A549 (cell line): ENCODE measurements at regions not wholly inside any gene's neighbourhood (a gene's known extent, or its start where the extent isn't known, plus 50 kb on each side); places are given as distances from the start of the nearest gene placed in this dataset.

ENCODE experiments used
- EP300 ChIP-seq, 2 experiments: fragments of >200 bp; sonication (Bioruptor Twin); formaldehyde crosslinking; IDR thresholded peaks; 2 replicates in 1 of 2; 3 replicates in 1 of 2; pipeline ENCODE4 v1.6.1; 2016 to 2017
- HDAC2 ChIP-seq: fragments of 200-600 bp; sonication (generic); IDR thresholded peaks from 2 replicates; pipeline ENCODE4 v1.6.1; 2016
- MYC ChIP-seq: IDR thresholded peaks from 2 replicates; pipeline ENCODE4 v1.6.1; 2012; ENCODE audit warnings: mild to moderate bottlenecking, inconsistent platforms, low read length, improper control_type of control experiment, borderline replicate concordance
- POLR2A ChIP-seq: IDR thresholded peaks from 2 replicates; pipeline ENCODE4 v1.6.1; 2012; ENCODE audit warnings: mild to moderate bottlenecking, low read length
- ZC3H11A ChIP-seq: fragments of 450-650 bp; IDR thresholded peaks from 2 replicates; pipeline ENCODE4 v1.6.1; 2014; ENCODE audit warnings: antibody characterized with exemption, mild to moderate bottlenecking
- TF ChIP-seq, protein P1 (sequence below): fragments of >200 bp; sonication (Bioruptor Twin); formaldehyde crosslinking; IDR thresholded peaks from 3 replicates; pipeline ENCODE4 v1.5.1; 2016

DNA sequence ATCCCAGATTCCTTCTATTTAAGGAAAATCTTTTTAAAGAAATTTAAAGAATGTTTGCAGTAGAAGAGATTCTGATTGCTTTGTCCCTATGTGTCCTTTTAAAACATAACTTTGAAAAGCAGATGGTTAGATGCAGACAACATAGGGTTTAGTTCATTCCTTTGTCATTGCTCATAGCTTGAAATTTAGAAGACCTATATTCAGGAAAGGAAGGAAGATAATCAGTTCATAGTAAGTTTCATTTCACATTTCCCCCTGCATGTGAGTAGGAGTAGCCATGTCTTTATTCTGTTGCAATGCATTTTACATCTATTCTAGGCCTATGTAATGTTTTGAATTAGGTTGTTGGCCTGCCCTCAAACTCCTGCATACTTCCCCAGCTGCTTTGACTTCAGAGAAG lies 197.9 kb upstream of the GRIK2 start:
- TF ChIP-seq ZC3H11A (no peak), EP300 (IDR thresholded peaks at IDR 0.05) (no peak), HDAC2 (no peak), MYC (no peak), POLR2A (no peak)
- TF ChIP-seq, protein P1, sequence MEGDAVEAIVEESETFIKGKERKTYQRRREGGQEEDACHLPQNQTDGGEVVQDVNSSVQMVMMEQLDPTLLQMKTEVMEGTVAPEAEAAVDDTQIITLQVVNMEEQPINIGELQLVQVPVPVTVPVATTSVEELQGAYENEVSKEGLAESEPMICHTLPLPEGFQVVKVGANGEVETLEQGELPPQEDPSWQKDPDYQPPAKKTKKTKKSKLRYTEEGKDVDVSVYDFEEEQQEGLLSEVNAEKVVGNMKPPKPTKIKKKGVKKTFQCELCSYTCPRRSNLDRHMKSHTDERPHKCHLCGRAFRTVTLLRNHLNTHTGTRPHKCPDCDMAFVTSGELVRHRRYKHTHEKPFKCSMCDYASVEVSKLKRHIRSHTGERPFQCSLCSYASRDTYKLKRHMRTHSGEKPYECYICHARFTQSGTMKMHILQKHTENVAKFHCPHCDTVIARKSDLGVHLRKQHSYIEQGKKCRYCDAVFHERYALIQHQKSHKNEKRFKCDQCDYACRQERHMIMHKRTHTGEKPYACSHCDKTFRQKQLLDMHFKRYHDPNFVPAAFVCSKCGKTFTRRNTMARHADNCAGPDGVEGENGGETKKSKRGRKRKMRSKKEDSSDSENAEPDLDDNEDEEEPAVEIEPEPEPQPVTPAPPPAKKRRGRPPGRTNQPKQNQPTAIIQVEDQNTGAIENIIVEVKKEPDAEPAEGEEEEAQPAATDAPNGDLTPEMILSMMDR, result no peak
